NOMO-1 treated with DMSO at 0.1 percent for 48 hours (cell line): ENCODE measurements at regions not wholly inside any gene's neighbourhood (a gene's known extent, or its start where the extent isn't known, plus 50 kb on each side); places are given as distances from the start of the nearest gene placed in this dataset.
"Not testable (repeated sequence)": the region's sequence is repeated elsewhere in the genome, so short reads cannot be mapped to it uniquely, and the experiment has no call there.

Experiments used
- DNase-seq: peaks from one replicate; lab custom pipeline; 2025; ENCODE audit not compliant: unreplicated experiment; lab: John Stamatoyannopoulos, UW

DNA sequence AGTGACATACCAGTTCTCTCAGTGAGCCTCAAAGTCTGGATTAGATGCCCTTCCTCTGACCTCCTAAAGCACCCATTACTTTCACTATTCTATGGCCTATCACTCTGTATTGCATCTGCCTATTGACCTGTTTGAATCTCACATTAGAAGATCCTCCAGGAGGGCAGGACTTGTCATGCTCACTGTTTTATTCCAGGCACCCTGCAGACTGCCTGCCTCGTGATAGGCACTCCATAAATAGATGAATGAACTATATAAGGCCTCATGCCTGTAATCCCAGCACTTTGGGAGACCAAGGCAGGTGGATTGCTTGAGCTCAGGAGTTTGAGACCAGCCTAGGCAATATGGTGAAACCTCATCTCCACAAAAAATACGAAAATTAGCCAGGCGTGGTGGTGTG, 160.1 kb upstream of the CADM1 start:
- DNase-seq, result no peak

DNA sequence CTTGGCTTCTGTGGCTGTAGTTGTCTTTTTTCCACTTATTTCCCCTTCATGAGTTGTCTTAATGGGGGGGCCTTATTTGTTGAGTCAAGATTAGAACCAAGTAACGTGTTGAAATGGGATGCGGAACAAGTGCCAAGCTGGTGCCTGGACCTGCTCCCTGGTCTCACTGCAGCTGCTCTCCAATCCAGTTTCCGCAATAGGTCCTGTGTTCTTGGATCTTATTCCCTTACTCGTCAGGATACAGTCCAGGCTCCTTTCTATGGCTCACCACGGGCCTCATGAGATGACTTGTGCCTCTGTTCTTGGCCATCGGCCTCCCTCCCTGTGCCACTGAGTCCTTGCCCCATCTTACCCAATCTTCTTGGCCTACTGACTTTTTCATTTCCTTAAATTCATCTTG, 159.6 kb upstream of the CADM1 start:
- DNase-seq, result no peak

DNA sequence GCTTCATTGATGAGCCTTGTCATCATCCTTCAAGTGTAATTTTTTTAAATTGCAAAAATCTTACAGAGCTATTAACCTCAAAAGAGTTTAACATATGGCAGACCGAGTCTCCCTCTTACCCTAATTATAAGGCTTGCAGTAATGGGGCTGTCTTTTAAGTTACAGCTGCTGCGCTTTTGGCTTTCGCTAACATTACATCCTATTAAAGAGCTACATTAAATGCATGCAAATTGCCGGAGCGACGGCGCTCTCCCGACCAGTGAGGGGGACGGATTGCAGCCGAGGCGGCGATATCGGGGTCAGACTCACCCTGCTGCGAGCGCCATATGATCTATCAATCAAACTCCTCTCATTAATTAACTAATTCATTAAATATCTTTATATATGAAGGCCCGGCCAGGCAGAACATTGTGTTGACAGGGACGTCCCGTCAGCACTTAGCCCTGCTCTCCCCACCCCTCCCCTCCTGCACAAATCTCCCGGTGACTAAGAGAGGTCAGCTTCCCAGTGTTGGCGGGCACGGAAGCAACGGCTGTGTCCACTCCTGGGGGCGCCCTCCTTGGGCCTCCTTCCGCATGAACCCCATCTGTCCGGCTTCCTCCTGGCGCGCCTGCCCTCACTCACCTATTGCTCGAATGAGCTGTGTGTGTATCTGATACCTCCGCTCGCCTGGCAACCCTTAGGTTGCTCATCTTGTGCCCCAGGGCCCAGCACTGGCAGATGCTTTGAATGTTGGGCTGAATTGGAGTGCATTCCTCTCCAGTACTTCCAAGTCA, 156.0 kb upstream of the CADM1 start:
- no peak for DNase-seq

DNA sequence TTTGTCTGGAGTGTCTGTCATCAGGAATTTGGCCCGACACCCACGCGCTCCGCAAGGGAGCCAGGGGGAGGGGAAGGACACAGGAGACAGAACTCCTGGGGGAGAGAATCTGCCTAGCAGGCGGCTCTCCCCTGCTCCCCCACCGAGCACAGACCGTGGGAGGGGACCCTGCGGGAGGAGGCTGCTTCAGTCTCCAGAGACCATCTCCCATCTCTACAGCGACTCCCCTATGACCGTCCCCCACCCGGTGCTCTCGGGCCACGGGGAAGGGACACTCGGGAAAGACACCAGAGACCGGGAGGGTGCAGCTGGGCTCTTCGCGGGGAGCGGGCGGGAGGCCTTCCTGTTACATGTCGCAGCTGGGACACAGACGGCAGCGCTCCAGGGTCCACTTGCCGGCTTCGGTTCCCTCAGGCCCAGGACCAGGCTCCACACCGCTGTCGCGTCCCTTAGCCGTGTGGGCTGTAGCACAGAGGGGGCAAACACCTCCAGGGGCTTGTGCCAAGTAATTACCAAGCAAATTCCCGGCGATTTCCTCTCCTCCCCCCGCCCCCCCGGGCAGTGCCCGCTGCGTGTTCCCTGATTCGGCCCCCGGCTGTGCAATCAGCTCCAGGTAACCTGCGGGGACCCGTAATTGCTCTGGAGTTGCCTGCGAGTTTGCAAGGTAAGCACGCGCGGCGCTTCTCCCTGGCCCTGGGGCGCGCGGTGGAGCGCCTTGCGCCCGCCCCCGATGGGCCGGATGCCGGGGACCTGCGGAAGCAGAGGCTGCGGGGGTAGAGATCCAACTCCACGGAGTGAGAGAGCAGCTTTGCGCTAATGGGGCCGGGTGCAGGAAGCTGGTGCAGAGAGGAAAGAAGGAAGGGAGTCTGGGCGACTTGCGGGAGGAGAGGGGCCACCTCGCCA, 155.1 kb upstream of the CADM1 start:
- DNase-seq, result peak; percentile 29

DNA sequence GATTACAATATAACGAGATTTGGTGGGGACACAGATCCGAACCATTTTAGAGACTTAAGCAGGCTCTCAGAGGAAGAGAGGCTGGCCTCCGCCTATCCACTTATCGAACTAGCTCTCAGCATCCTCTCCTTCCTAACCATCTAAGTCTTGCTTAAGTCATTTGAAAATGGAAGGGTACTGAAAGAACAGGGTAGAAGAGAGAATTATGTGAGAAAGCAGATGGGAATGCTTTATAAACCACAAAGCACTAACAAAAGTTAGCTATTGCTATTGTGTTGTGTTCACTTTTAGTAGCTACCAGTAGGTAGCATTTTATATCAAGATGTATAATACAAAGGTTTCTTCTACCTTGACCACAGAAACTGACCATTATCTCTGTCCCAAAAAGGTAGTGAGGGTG, 153.4 kb upstream of the CADM1 start:
- DNase-seq, result no peak

DNA sequence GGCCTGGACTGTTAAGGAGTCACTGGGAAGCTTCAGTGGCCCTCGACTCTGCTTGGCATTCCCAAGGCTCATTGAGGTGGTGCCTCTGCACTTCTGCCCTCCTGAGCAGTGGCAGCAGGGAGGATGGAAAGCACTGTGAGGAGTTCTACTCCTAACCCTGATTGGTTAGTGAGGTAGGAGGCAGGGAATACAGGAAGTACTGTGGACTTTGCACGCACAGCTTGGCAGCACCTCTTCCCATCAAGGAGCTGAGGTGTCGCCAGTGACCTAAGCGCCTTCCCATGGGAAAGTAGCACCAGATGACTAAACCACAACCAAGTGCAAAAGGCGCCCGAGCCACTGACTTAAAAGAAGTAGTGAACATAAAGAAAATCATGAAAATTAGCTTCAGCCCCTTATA, 152.5 kb upstream of the CADM1 start:
- no peak for DNase-seq

DNA sequence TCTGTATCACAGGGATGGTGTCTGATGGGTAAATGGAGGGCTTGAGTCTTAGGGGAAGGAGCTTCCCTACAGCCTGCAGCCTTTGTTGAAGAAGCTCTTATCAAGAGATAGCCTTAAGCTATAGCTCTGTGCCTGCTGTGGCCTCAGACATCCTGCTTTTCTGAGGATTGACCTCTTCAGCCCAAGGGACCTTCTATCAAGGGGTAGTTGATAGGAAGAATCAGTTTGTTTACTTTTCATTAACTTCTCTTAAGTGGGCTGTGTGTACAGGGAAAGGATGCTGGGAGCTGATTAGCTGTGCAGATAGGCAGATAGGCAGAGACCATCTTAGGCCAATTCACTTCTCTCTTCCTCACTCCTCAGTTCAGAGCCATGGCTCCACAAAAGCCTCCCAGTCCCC, 151.8 kb upstream of the CADM1 start:
- no peak for DNase-seq

DNA sequence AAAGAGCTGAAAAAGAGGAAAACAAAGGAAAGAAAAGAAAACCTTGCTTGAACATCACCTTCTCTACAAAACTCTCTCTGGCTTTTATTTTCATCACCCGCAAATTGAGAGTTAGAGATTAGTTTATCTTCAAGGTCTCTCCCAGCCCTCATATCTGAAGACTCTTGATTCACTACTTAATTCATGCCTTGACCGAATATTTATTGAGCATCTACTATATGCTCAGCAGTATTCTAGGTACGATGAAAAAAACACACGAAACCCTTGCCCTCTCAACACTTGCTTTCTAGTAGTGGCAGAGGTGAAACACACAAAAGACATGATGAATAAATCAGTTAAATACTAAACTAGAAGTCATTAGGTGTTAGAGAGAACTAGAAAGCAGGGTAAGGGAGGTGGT, 150.6 kb upstream of the CADM1 start:
- DNase-seq, result no peak

DNA sequence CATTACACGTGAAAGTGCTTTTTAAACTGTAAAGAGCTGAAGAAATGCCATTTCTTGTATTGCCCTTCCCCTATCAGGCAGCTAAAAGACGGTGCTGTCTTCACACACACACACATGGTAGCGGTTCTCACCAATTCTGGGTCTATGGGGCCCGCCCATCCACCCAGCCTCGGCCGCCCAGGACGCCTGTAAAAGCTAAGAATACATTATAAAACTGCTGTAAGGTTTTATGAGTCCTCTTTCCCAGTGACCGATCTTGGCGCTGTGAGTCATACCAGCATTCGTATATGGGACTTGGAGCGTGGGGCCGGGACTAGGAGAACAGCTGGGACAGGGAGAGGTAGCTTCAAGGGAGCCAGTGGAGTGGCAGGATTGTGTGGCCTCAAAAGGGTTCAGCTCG, 149.7 kb upstream of the CADM1 start:
- no peak for DNase-seq

DNA sequence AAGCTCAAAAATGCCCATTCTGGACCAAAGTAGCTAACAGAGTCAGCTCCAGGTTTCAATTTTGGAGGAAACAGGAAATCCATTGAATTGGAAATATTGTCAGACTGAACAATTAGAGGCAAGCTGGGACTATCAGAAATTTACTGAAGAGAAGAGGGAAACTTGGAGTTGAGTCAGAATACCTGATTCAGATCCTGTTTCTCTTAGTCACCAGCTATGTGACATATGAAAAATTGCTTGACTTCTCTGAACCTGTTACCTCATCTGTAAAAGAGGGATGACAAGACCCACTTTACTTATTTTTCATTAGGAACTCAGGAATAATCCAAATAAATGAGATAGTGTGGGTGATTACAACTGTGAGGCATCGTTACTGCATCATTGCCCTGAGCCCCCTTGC, 148.9 kb upstream of the CADM1 start:
- no peak for DNase-seq

DNA sequence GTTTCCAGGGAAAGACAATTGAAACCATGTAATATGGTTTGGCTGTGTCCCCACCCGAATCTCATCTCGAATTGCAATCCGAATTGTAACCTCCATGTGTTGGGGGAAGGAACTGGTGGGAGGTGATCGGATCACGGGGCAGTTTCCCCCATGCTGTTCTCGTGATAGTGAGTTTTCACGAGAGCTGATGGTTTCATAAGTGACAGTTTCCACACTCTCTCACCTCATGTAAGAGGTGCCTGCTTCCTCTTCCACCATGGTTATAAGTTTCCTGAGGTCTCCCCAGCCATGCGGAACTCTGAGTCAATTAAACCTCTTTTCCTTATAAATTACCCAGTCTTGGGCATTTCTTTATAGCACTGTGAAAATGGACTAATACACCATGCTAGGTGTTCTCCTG, 148.3 kb upstream of the CADM1 start:
- DNase-seq, result no peak

DNA sequence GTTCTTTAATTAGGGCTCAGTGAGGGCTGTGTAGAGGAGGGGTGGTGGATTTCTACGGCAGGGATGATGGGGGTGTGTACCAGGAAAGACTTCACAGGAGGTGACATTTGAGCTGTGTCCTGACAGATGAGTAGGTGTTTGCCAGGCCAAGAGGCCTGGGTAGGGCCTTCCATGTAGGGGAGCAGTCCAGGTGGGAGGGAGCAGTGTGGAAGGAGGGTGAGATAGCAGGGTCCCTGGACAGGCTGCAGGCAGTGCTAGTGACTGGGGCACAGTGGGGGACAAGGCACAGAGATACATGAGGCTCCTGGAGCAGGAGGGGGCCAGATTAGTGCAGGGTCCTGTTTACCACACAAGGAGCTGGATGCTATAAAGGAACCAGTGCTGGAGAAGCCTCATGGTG, 147.9 kb upstream of the CADM1 start:
- DNase-seq, result no peak

DNA sequence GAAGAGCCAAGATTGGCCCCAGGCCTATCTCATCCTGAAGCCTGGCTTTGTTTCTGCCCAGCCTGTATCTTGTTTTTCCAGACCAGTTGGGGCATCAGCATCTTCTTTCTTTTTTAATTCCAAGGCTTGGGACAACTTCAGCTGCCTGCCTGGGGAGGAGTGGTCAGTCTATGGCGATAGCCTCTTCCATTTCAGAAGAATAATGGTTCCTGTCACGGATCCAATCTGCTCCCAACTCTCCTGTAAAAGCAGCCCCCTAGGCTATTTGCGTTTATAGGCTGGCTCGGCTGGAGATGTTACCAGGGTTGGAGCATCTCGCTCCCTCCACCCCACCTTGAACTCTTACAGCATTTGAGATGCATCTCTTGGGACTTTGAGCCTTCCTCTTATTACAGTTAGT, 145.2 kb upstream of the CADM1 start:
- DNase-seq, result no peak

DNA sequence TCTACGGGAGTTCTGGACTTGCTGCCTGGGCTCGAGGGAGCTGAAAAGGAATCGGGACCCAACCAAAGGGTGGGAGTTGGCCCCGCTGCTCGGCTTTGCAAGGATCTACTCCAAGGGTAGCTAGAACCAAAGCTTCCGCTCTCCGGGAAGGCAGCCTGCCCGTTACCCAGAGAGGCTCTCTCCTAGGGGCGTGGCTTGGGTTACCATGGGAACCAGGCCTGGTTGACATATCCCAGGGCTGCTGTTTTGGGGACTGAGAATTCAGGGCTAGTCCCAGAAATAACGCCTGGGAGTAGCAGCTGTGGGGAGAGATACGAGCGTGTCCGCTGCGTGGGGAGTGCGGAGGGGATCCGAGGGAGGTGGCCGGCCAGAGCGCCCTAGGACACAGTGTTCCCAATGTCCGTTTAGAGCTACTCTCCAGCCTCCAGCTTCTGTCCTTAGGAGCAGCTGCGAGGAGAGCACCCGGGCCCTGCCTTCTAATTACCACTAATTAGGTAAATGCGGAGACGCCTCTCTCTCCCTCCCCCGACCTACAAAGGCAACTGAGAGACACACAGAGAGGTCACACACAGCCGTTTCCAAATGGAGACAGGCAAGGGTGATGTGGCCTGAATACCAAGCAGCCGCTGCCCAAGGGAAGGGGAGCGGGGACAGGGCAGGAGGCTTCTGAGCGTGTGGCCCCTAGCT, 141.6 kb upstream of the CADM1 start:
- DNase-seq, result no peak

DNA sequence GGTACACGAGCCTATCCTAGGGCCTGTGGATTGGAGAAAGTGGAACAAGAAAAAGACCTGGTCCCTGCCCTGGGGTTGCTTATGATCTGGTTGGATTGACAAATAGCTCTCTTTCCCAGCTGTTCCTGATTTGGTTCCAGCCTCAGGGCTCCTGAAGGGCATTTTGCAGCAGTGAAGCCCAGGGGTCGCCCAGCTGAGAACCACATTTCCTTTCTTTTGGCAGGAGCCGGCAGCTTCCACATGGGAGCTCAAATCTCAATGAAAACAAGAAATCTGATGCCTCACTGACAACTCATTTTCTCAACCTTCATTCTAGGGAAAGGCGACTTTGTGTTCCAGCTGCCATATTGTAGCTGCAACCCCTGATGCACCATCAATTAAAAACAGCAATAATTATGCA, 140.6 kb upstream of the CADM1 start:
- no peak for DNase-seq

DNA sequence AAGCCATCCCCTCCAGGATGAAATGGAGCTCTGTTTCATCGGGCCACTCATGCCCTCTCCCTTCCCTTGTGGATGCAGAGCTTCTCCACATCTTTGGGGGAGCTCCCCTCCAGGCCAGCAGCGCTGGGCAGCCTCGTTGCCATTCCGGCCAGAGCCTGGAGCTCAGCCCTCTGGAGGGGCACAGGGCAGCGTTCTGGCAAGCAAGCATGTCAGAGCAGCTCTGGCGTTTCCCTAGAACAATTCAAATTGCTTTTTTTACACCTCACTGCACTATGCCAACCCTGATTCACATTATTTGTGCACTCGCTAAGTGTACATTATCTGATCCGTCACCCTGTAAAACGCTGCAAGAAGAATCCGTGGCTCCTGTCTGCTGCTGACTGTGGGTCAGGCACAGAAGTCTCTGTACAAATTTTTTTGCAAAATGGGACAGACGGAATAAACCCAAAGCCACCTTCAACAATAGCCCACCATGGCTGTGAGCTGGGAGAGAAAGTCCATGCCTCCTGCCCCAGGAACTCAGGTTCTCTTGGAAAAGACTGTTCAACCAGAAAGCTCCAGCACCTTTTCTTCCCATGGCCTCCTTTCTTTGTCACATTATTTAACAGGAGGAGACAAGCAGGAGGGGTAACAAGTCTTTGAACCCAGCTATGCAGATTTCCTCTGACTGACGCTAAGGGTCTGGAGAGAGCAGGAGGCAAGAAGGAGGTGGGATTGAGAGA, 139.5 kb upstream of the CADM1 start:
- no peak for DNase-seq

DNA sequence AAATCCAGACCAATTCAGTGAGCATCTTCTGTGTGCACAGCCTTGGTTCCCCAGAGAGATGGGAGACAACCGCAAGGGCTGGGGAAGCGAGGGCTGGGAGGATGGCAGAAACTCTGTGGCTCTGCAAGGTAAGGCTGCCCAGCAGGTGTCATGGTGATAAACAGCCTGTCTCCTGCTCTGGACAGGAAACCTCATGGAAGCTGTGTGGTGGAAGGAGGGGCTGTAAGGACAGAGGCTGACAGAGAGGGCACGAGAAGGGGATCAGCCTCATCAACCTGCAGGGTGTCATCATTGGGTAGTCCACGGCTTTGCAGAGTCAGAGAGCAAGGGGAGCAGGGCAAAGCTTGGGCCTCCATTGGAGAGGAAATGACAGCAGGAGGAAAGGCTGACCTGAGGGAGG, 138.4 kb upstream of the CADM1 start:
- no peak for DNase-seq

DNA sequence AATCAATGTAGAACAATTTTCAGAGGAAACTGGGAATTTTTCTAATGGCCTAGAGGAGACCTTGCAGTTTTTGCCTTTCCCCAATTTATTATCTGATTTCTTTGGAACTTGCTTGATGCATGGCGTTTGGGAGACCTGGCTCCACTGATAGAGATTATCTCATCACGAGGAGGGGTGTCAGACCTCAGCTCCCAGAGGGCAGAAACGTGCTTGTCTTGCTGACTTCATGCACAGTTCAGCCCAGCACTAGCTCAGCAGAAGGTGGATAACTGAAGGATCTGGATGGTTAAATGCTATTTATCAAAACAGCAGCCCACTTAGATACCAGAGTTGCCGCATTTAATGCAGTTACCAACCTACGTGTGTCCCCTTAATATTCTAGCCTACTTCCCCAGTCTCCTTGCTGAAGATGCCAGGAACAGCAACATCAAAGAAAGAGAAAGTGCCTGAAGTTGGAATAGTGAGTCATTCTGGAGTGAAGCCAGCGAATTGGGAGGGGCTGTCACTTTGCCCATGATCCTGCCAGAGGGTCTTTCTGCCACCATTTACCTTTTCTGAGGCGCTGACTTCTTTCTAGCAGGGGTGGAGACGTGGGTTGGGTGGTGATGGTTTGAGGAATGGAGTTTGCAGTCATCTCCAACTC, 133.5 kb upstream of the CADM1 start:
- DNase-seq, result no peak

DNA sequence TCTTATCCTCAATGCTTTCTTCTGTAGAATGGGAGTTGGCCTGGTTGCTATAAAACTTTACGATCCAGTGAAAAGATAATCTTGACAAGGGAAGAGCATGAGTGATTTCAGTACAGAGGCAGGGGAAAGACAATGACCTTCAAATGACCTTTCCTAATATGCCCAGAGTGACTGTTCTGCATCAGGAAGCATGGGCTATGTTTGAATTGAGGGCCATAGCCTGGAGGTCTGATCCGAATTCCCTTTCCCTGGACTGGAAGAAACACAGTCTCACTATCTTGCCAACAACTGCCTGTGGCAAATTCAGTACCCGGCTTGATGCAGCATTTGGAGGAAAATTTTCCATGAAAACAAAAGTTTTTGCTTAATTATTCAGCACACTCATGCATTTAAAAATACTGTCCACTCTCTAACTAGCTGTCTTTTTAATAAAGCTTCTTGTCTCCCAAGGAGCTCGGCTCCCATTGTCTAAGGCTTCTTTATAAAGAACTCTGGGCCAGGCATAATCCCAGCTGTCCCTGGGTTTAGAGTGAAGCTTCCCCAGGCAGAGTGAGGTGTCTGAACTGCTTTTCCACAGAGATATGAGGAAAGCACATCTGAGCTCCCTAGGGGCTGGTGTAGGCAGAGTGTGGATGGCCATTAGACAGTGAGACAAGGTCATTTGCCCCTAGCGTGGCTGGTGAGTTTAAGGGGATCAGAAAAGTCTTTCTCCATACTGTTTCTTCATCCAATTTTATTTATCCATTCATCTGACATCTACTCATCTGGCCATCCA, 132.7 kb upstream of the CADM1 start:
- DNase-seq, result no peak

DNA sequence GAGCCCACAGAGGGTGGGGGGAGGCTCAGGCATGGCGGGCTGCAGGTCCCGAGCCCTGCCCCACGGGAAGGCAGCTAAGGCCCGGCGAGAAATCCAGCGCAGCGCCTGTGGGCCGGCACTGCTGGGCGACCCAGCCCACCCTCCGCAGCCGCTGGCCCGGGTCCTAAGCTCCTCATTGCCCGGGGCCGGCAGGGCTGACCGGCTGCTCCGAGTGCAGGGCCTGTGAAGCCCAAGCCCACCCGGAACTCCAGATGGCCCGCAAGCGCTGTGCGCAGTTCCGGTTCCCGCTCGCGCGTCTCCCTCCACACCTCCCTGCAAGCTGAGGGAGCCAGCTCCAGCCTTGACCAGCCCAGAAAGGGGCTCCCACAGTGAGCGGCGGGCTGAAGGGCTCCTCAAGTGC, 129.8 kb upstream of the CADM1 start:
- not testable (repeated sequence) for DNase-seq
